ENCODE measurements at regions not wholly inside any gene's neighbourhood (a gene's known extent, or its start where the extent isn't known, plus 50 kb on each side); places are given as distances from the start of the nearest gene placed in this dataset.

GRCh38 chr6:40936818-40937251 is 102.2 kb downstream of the UNC5CL start:
- no peak for DNase-seq

- DNase-seq = no peak
Observed at GRCh38 chr6:40933864-40934263, 105.2 kb downstream of the UNC5CL start.

- no peak for DNase-seq
Observed at GRCh38 chr6:40932953-40933352, 106.1 kb downstream of the UNC5CL start.

- DNase-seq = no peak
Observed at GRCh38 chr6:40932366-40932765, 106.7 kb downstream of the UNC5CL start.

- DNase-seq = no peak
Observed at GRCh38 chr6:40931931-40932330, 107.1 kb downstream of the UNC5CL start.

GRCh38 chr6:40930555-40930954 is 108.5 kb downstream of the UNC5CL start:
- no peak for DNase-seq

GRCh38 chr6:40930045-40930444 is 109.0 kb downstream of the UNC5CL start:
- no peak for DNase-seq

- DNase-seq = no peak
Observed at GRCh38 chr6:40929176-40929575, 109.8 kb downstream of the UNC5CL start.

GRCh38 chr6:40928763-40929162 is 110.3 kb downstream of the UNC5CL start:
- DNase-seq = no peak

- DNase-seq = no peak
Observed at GRCh38 chr6:40928307-40928706, 110.7 kb downstream of the UNC5CL start.

GRCh38 chr6:40925341-40925740 is 113.7 kb downstream of the UNC5CL start:
- no peak for DNase-seq

GRCh38 chr6:40924839-40925238 is 114.2 kb downstream of the UNC5CL start:
- no peak for DNase-seq

- no peak for DNase-seq
Observed at GRCh38 chr6:40923880-40924279, 115.1 kb downstream of the UNC5CL start.

GRCh38 chr6:40923326-40923725 is 115.7 kb downstream of the UNC5CL start:
- DNase-seq = no peak

GRCh38 chr6:40922281-40922680 is 116.7 kb downstream of the UNC5CL start:
- DNase-seq = no peak

GRCh38 chr6:40918040-40918651 is 120.9 kb downstream of the UNC5CL start:
- DNase-seq = no peak

- no peak for DNase-seq
Observed at GRCh38 chr6:40917603-40918002, 121.4 kb downstream of the UNC5CL start.

GRCh38 chr6:40916845-40917244 is 122.2 kb downstream of the UNC5CL start:
- no peak for DNase-seq

GRCh38 chr6:40915165-40915564 is 123.9 kb downstream of the UNC5CL start:
- no peak for DNase-seq

- no peak for DNase-seq
Observed at GRCh38 chr6:40914005-40914404, 125.0 kb downstream of the UNC5CL start.

- DNase-seq = no peak
Observed at GRCh38 chr6:40912158-40912946, 126.7 kb downstream of the UNC5CL start.

GRCh38 chr6:40910260-40910893 is 128.6 kb downstream of the UNC5CL start:
- DNase-seq = no peak

- no peak for DNase-seq
Observed at GRCh38 chr6:40909811-40910210, 129.2 kb downstream of the UNC5CL start.

- no peak for DNase-seq
Observed at GRCh38 chr6:40907198-40907701, 131.8 kb downstream of the UNC5CL start.
